HL-60 (cell line): ENCODE measurements at regions not wholly inside any gene's neighbourhood (a gene's known extent, or its start where the extent isn't known, plus 50 kb on each side); places are given as distances from the start of the nearest gene placed in this dataset.

Source experiments
- CTCF ChIP-seq: IDR thresholded peaks from one replicate; pipeline ENCODE4 v1.5.1; 2011; ENCODE audit warnings: low read length, control low read depth, inconsistent platforms; ENCODE audit not compliant: insufficient read depth
- POLR2AphosphoS5 ChIP-seq: IDR thresholded peaks from 2 replicates; pipeline ENCODE4 v1.6.1; 2012; ENCODE audit warnings: low read depth
- REST ChIP-seq: IDR thresholded peaks from 2 replicates; pipeline ENCODE4 v1.6.1; 2012; ENCODE audit warnings: low read depth; ENCODE audit not compliant: insufficient replicate concordance

DNA sequence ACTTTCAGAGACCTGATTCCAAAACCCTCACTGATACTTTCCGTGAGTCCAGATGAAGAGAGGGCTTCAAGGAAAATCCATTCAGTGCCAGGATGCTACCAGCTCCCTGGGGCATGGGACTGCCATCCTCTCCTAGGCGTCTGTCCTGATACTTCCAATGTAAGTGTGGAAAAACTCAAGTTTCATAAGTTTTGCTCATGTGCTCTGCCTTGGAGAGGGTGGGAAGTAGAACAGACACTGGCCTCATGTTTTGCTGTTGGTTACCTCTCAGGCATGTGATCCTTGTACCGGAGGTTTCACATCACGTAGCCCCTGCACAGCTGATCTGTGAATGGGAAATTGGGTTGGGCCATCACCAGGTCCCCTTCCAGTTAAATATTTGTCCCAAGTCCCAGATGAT, 517.1 kb downstream of the RPS24 start:
- TF ChIP-seq CTCF (no peak), POLR2AphosphoS5 (no peak), REST (no peak)
